GM13977 (cell line): ENCODE measurements at regions not wholly inside any gene's neighbourhood (a gene's known extent, or its start where the extent isn't known, plus 50 kb on each side); places are given as distances from the start of the nearest gene placed in this dataset.

Experiments
- DNase-seq: peaks from one replicate; pipeline ENCODE4 v3.0.0; 2012; ENCODE audit warnings: low spot score
- CTCF ChIP-seq: IDR thresholded peaks from 2 replicates; pipeline ENCODE4 v1.5.1; 2012; ENCODE audit warnings: mild to moderate bottlenecking, control low read depth; ENCODE audit not compliant: insufficient read depth; ENCODE audit errors: extremely low read depth, missing control alignments
- in situ Hi-C: fragments of 300-500 bp; cut with MboI; formaldehyde crosslinking; loops from one replicate; pipeline ENCODE4 v1.12.0; 2022; ENCODE audit warnings: low sequenced_read_pairs, low pct_unique_long_range_greater_than_20kb, mixed read lengths, inconsistent platforms; ENCODE audit not compliant: unreplicated experiment

GRCh38 chr1:216921866-216922265 is 198.6 kb upstream of the ESRRG start:
- in situ Hi-C loops: no loop called here
- no peak for TF ChIP-seq CTCF
- DNase-seq: no peak

- no peak for DNase-seq
- in situ Hi-C loops: no loop called here
- no peak for TF ChIP-seq CTCF
Observed at GRCh38 chr1:216919060-216919970, 196.1 kb upstream of the ESRRG start.

GRCh38 chr1:216916890-216917438 is 193.7 kb upstream of the ESRRG start:
- DNase-seq: no peak
- in situ Hi-C loops: no loop called here
- no peak for TF ChIP-seq CTCF

GRCh38 chr1:216914974-216915373 is 191.7 kb upstream of the ESRRG start:
- in situ Hi-C loops: no loop called here
- no peak for DNase-seq
- TF ChIP-seq CTCF: no peak

- TF ChIP-seq CTCF: no peak
- in situ Hi-C loops: no loop called here
- DNase-seq: no peak
Observed at GRCh38 chr1:216913976-216914375, 190.7 kb upstream of the ESRRG start.

- in situ Hi-C loops: no loop called here
Observed at GRCh38 chr1:216910081-216910840, 187.0 kb upstream of the ESRRG start.

More at GRCh38 chr1:216910081-216910840, 187.0 kb upstream of the ESRRG start:
- no peak for DNase-seq
- no peak for TF ChIP-seq CTCF
